ENCODE measurements at regions not wholly inside any gene's neighbourhood (a gene's known extent, or its start where the extent isn't known, plus 50 kb on each side); places are given as distances from the start of the nearest gene placed in this dataset.

DNA sequence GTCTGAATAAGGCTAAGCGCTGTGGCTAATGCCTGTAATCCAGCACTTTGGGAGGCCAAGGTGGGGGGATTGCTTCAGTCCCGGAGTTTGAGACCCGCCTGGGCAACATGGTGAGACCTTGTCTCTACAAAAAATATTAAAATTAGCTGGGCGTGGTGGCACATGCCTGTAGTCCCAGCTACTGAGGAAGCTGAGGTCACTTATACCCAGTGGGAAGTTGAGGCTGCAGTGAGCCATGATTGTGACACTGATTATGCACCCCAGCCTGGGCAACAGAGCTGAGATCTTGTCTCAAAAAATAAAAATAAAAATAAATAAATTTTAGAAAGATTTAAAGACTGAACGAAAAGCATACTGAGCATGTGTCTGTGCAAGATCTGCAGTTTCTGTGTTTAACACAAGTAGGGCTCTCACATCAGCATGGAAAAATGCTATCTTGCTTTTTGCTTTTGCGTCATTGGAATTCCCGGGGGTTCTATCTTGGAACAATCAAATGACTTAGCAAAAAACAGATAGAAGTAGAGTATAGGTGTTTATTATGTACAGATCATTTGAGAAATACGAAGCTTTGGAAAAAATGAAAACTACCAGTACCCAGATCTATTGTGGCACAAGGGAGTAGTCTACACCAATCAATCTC is 161.9 kb downstream of the CAPZA3 start:
- WGBS, result 93% methylated on average over 8 of the region's 8 CpGs

DNA sequence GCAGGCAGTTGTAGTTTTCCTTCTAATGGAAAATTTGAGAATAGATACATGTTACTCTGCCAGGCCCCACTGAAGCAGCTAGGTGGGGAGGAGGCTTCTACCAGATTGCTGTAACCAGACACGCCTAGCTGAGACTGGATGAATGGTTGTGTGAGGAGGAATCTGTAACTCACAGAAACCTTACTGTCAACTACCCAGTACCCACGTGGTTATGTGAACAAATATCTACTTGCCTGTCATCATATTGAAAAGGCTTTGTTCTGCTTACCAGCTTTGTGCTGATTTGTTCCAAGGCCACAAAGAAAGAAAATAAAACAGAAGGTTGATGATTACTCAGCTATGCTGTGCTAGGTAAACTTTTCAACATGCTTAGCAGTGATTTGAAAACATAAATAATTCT is 167.2 kb downstream of the CAPZA3 start:
- Histone ChIP-seq H3K36me3 (ENCODE audit: insufficient read depth, low read length) (no peaks in the 10 kb centered on the region), H3K27ac (ENCODE audit: low read depth, low read length) (no peak overlapping the region), H3K4me1 (ENCODE audit: insufficient read depth, low read length) (peaks cover 4% of the 10 kb centered on the region; the same call in 1 of the 2 replicates), H3K9me3 (ENCODE audit: insufficient read depth, low read depth, low read length) (no peaks in the 10 kb centered on the region), H3K9ac (ENCODE audit: low read depth, low read length) (no peak overlapping the region), H3K4me3 (ENCODE audit: low read length) (no peak overlapping the region), H3K27me3 (ENCODE audit: insufficient read depth, low read length) (no peaks in the 10 kb centered on the region)
- 80% methylated on average over 2 of the region's 2 CpGs for WGBS

More for the DNA sequence above, 161.9 kb downstream of the CAPZA3 start:
- Histone ChIP-seq H3K9ac (ENCODE audit: low read depth, low read length) (no peak overlapping the region), H3K4me1 (ENCODE audit: insufficient read depth, low read length) (peaks cover 16% of the 10 kb centered on the region; the same call in 1 of the 2 replicates), H3K36me3 (ENCODE audit: insufficient read depth, low read length) (no peaks in the 10 kb centered on the region), H3K4me3 (ENCODE audit: low read length) (no peak overlapping the region), H3K27me3 (ENCODE audit: insufficient read depth, low read length) (no peaks in the 10 kb centered on the region), H3K9me3 (ENCODE audit: insufficient read depth, low read depth, low read length) (no peaks in the 10 kb centered on the region), H3K27ac (ENCODE audit: low read depth, low read length) (no peak overlapping the region)

DNA sequence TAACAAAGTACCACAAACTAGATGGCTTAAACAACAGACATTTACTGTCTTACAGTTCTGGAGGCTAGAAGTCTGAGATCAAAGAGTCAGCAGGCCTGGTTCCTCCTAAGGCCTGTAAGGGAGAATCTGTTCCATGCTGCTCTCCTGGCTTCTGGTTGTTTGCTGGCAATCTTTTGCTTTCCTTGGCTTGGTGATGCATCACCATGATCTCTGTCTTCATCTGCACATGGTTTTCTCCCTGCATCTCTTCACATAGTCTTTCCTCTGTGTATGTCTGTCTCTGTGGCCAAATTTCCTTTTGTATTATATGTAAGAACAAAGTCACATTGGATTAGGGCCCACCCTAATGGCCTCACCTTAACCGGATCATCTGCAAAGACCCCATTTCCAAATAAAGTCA is 168.5 kb downstream of the CAPZA3 start:
- Histone ChIP-seq H3K27me3 (ENCODE audit: insufficient read depth, low read length) (no peaks in the 10 kb centered on the region), H3K36me3 (ENCODE audit: insufficient read depth, low read length) (no peaks in the 10 kb centered on the region), H3K9me3 (ENCODE audit: insufficient read depth, low read depth, low read length) (no peaks in the 10 kb centered on the region), H3K4me1 (ENCODE audit: insufficient read depth, low read length) (peaks cover 4% of the 10 kb centered on the region; the same call in 1 of the 2 replicates), H3K4me3 (ENCODE audit: low read length) (no peak overlapping the region), H3K27ac (ENCODE audit: low read depth, low read length) (no peak overlapping the region), H3K9ac (ENCODE audit: low read depth, low read length) (no peak overlapping the region)
- 80% methylated on average over 1 of the region's 1 CpG for WGBS

GRCh38 chr12:18907127-18907526 is 169.2 kb downstream of the CAPZA3 start:
- Histone ChIP-seq H3K9me3 (ENCODE audit: insufficient read depth, low read depth, low read length) (no peaks in the 10 kb centered on the region), H3K9ac (ENCODE audit: low read depth, low read length) (no peak overlapping the region), H3K36me3 (ENCODE audit: insufficient read depth, low read length) (no peaks in the 10 kb centered on the region), H3K27ac (ENCODE audit: low read depth, low read length) (no peak overlapping the region), H3K4me3 (ENCODE audit: low read length) (no peak overlapping the region), H3K27me3 (ENCODE audit: insufficient read depth, low read length) (no peaks in the 10 kb centered on the region), H3K4me1 (ENCODE audit: insufficient read depth, low read length) (peaks cover 4% of the 10 kb centered on the region; the same call in 1 of the 2 replicates)
- 96% methylated on average over 5 of the region's 5 CpGs for WGBS

DNA sequence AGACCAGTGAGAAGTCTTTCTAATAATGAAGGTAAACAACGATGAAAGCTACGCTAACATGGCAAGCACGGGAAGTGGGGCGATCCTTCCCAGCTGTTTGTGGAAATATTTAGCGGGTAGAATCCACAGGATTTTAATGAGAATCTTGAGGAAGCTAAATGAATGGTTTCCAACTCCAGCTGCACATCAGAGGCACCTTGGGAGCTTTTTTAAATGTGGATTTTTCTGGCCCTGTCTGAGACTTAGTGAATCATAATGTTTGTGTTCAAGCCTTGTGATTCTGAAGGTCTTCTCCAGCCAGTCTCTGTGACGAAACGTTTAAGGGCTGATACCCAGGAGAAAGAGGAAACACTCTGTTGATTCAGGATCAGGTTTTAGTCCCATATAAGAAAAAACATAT is 169.8 kb downstream of the CAPZA3 start:
- Histone ChIP-seq H3K4me1 (ENCODE audit: insufficient read depth, low read length) (peaks cover 4% of the 10 kb centered on the region; the same call in 1 of the 2 replicates), H3K9me3 (ENCODE audit: insufficient read depth, low read depth, low read length) (no peaks in the 10 kb centered on the region), H3K27me3 (ENCODE audit: insufficient read depth, low read length) (no peaks in the 10 kb centered on the region), H3K27ac (ENCODE audit: low read depth, low read length) (no peak overlapping the region), H3K9ac (ENCODE audit: low read depth, low read length) (no peak overlapping the region), H3K4me3 (ENCODE audit: low read length) (no peak overlapping the region), H3K36me3 (ENCODE audit: insufficient read depth, low read length) (no peaks in the 10 kb centered on the region)
- 90% methylated on average over 7 of the region's 7 CpGs for WGBS

GRCh38 chr12:18908191-18908590 is 170.3 kb downstream of the CAPZA3 start:
- Histone ChIP-seq H3K27me3 (ENCODE audit: insufficient read depth, low read length) (no peaks in the 10 kb centered on the region), H3K36me3 (ENCODE audit: insufficient read depth, low read length) (no peaks in the 10 kb centered on the region), H3K9ac (ENCODE audit: low read depth, low read length) (no peak overlapping the region), H3K4me1 (ENCODE audit: insufficient read depth, low read length) (peaks cover 4% of the 10 kb centered on the region; the same call in 1 of the 2 replicates), H3K9me3 (ENCODE audit: insufficient read depth, low read depth, low read length) (no peaks in the 10 kb centered on the region), H3K27ac (ENCODE audit: low read depth, low read length) (no peak overlapping the region), H3K4me3 (ENCODE audit: low read length) (no peak overlapping the region)
- 93% methylated on average over 4 of the region's 4 CpGs for WGBS

DNA sequence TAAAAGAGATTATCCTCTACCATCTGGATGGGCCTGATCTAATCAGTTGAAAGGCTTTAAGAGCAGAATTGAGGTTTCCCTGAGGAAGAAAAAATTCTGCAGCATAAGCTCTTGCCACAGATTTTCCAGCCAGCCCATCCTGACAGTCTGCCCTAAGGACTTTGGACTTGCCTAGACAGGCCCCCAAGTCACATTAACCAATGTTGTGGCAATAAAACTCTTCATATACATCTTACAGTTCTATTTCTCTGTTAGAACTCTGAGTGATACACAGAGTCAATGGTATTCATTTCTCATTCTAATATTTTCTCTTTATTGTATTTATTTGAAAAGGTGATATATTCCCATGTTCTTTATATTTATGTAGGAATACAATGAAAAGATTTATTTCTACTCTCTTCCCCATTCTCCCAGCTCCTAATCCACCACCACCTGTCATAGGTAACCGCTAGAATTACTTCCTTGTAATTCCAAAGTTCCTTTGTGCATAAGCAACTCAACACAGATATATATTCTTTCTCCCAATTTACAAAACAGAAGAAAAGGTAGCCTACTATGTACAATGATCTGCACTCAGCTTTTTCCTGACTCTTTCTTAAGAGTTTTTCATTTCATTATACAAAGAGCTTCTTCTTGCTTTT is 182.1 kb downstream of the CAPZA3 start:
- H3K27ac ChIP-seq (ENCODE audit: low read depth, low read length), result no peak overlapping the region

GRCh38 chr12:18922851-18923250 is 184.9 kb downstream of the CAPZA3 start:
- no peaks in the 10 kb centered on the region for H3K9me3 ChIP-seq (ENCODE audit: insufficient read depth, low read depth, low read length)
- no peak overlapping the region for H3K27ac ChIP-seq (ENCODE audit: low read depth, low read length)
- 90% methylated on average over 4 of the region's 4 CpGs for WGBS
- no peaks in the 10 kb centered on the region for H3K27me3 ChIP-seq (ENCODE audit: insufficient read depth, low read length)
- H3K9ac ChIP-seq (ENCODE audit: low read depth, low read length), result no peak overlapping the region
- no peak overlapping the region for H3K4me3 ChIP-seq (ENCODE audit: low read length)
- H3K4me1 ChIP-seq (ENCODE audit: insufficient read depth, low read length), result no peaks in the 10 kb centered on the region
- no peaks in the 10 kb centered on the region for H3K36me3 ChIP-seq (ENCODE audit: insufficient read depth, low read length)

More for the DNA sequence above, 182.1 kb downstream of the CAPZA3 start:
- Histone ChIP-seq H3K4me1 (ENCODE audit: insufficient read depth, low read length) (peaks cover 11% of the 10 kb centered on the region), H3K9ac (ENCODE audit: low read depth, low read length) (no peak overlapping the region), H3K27me3 (ENCODE audit: insufficient read depth, low read length) (no peaks in the 10 kb centered on the region), H3K4me3 (ENCODE audit: low read length) (no peak overlapping the region), H3K9me3 (ENCODE audit: insufficient read depth, low read depth, low read length) (no peaks in the 10 kb centered on the region), H3K36me3 (ENCODE audit: insufficient read depth, low read length) (no peaks in the 10 kb centered on the region)
- 92% methylated on average over 1 of the region's 1 CpG for WGBS

GRCh38 chr12:18923721-18924120 is 185.8 kb downstream of the CAPZA3 start:
- Histone ChIP-seq H3K4me1 (ENCODE audit: insufficient read depth, low read length) (no peaks in the 10 kb centered on the region), H3K4me3 (ENCODE audit: low read length) (no peak overlapping the region), H3K27ac (ENCODE audit: low read depth, low read length) (no peak overlapping the region), H3K9ac (ENCODE audit: low read depth, low read length) (no peak overlapping the region), H3K9me3 (ENCODE audit: insufficient read depth, low read depth, low read length) (no peaks in the 10 kb centered on the region), H3K36me3 (ENCODE audit: insufficient read depth, low read length) (no peaks in the 10 kb centered on the region), H3K27me3 (ENCODE audit: insufficient read depth, low read length) (no peaks in the 10 kb centered on the region)
- 96% methylated on average over 3 of the region's 3 CpGs for WGBS

DNA sequence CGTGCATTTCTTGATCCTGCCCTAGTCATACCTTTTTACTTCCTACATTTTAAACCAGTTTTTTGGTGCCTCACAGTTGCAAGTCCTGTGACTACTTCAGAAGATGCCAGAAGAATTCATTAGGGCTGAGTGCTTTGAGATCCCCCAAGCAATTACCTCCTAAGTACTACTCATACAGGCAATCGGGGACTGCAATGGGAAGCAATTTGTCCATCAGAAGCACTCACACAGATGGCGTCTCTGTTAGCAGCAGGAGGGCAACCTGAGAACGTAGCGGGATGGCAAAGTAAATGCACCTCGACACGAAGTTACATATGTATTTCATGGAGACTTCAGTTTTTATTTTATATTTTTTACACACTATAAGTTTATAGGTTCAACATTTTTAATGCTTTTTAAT is 188.3 kb downstream of the CAPZA3 start:
- Histone ChIP-seq H3K4me3 (ENCODE audit: low read length) (no peak overlapping the region), H3K9me3 (ENCODE audit: insufficient read depth, low read depth, low read length) (peaks cover 10% of the 10 kb centered on the region; the same call in 1 of the 2 replicates), H3K9ac (ENCODE audit: low read depth, low read length) (no peak overlapping the region), H3K27ac (ENCODE audit: low read depth, low read length) (no peak overlapping the region), H3K27me3 (ENCODE audit: insufficient read depth, low read length) (no peaks in the 10 kb centered on the region), H3K4me1 (ENCODE audit: insufficient read depth, low read length) (no peaks in the 10 kb centered on the region), H3K36me3 (ENCODE audit: insufficient read depth, low read length) (no peaks in the 10 kb centered on the region)
- WGBS, result 89% methylated on average over 7 of the region's 7 CpGs

DNA sequence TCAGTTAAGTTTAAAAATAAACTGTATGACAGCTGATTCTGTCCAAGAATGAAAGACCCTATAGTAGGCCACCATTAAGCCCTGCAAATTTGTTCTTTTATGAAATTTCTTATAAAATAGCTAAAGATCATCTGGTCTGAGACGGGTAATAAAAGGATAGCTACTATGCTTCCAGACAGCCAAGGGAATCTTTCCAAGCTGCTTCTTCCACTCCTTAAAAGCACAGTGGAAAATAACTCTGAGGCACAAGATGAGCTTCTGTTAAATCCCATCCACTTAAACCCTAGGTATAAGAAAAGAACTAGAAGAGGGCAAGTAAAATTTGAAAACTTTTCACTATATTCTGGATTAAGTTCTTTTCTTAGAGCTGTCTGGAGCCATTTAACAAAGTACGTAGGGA is 194.3 kb downstream of the CAPZA3 start:
- Histone ChIP-seq H3K4me1 (ENCODE audit: insufficient read depth, low read length) (peaks cover 10% of the 10 kb centered on the region; the same call in 1 of the 2 replicates), H3K9me3 (ENCODE audit: insufficient read depth, low read depth, low read length) (peaks cover 10% of the 10 kb centered on the region; the same call in 1 of the 2 replicates), H3K9ac (ENCODE audit: low read depth, low read length) (no peak overlapping the region), H3K4me3 (ENCODE audit: low read length) (no peak overlapping the region), H3K36me3 (ENCODE audit: insufficient read depth, low read length) (no peaks in the 10 kb centered on the region), H3K27ac (ENCODE audit: low read depth, low read length) (no peak overlapping the region), H3K27me3 (ENCODE audit: insufficient read depth, low read length) (no peaks in the 10 kb centered on the region)
- WGBS, result 90% methylated on average over 2 of the region's 2 CpGs

All from HUES64 (cell line).